ENCODE measurements at regions not wholly inside any gene's neighbourhood (a gene's known extent, or its start where the extent isn't known, plus 50 kb on each side); places are given as distances from the start of the nearest gene placed in this dataset.

GRCh38 chr6:21949211-21949801, 347.5 kb downstream of the PRL start:
- H3K4me3 ChIP-seq (ENCODE audit: low read depth, low read length): no peak overlapping the region

- H3K4me3 ChIP-seq (ENCODE audit: low read depth, low read length): no peak overlapping the region
These were observed 344.5 kb downstream of the PRL start for GRCh38 chr6:21952367-21952766.

- H3K4me3 ChIP-seq (ENCODE audit: low read depth, low read length): no peak overlapping the region
These were observed 342.7 kb downstream of the PRL start for GRCh38 chr6:21953831-21954801.

- H3K4me3 ChIP-seq (ENCODE audit: low read depth, low read length): no peak overlapping the region
These were observed 341.7 kb downstream of the PRL start for GRCh38 chr6:21955053-21955595.

- no peak overlapping the region for H3K4me3 ChIP-seq (ENCODE audit: low read depth, low read length)
These were observed 340.9 kb downstream of the PRL start for GRCh38 chr6:21955951-21956350.

- no peak overlapping the region for H3K4me3 ChIP-seq (ENCODE audit: low read depth, low read length)
These were observed 338.4 kb downstream of the PRL start for GRCh38 chr6:21958428-21958827.

- no peak overlapping the region for H3K4me3 ChIP-seq (ENCODE audit: low read depth, low read length)
These were observed 335.6 kb downstream of the PRL start for GRCh38 chr6:21961226-21961625.

- no peak overlapping the region for H3K4me3 ChIP-seq (ENCODE audit: low read depth, low read length)
These were observed 331.8 kb downstream of the PRL start for GRCh38 chr6:21965016-21965415.

- H3K4me3 ChIP-seq (ENCODE audit: low read depth, low read length): no peak overlapping the region
These were observed 330.8 kb downstream of the PRL start for GRCh38 chr6:21965953-21966539.

- H3K4me3 ChIP-seq (ENCODE audit: low read depth, low read length): no peak overlapping the region
These were observed 329.5 kb downstream of the PRL start for GRCh38 chr6:21967056-21967974.

GRCh38 chr6:21968411-21968810, 328.4 kb downstream of the PRL start:
- H3K4me3 ChIP-seq (ENCODE audit: low read depth, low read length): no peak overlapping the region

- H3K4me3 ChIP-seq (ENCODE audit: low read depth, low read length): no peak overlapping the region
These were observed 327.6 kb downstream of the PRL start for GRCh38 chr6:21969192-21969591.

- H3K4me3 ChIP-seq (ENCODE audit: low read depth, low read length): no peak overlapping the region
These were observed 326.1 kb downstream of the PRL start for GRCh38 chr6:21970569-21971300.

GRCh38 chr6:21971541-21971940, 325.3 kb downstream of the PRL start:
- H3K4me3 ChIP-seq (ENCODE audit: low read depth, low read length): no peak overlapping the region

GRCh38 chr6:21972516-21972915, 324.3 kb downstream of the PRL start:
- H3K4me3 ChIP-seq (ENCODE audit: low read depth, low read length): no peak overlapping the region

GRCh38 chr6:21977346-21977745, 319.5 kb downstream of the PRL start:
- H3K4me3 ChIP-seq (ENCODE audit: low read depth, low read length): no peak overlapping the region

GRCh38 chr6:21981235-21981833, 315.5 kb downstream of the PRL start:
- no peak overlapping the region for H3K4me3 ChIP-seq (ENCODE audit: low read depth, low read length)

- H3K4me3 ChIP-seq (ENCODE audit: low read depth, low read length): no peak overlapping the region
These were observed 312.7 kb downstream of the PRL start for GRCh38 chr6:21984135-21984534.

GRCh38 chr6:21984561-21984960, 312.3 kb downstream of the PRL start:
- no peak overlapping the region for H3K4me3 ChIP-seq (ENCODE audit: low read depth, low read length)

GRCh38 chr6:21985904-21986303, 310.9 kb downstream of the PRL start:
- no peak overlapping the region for H3K4me3 ChIP-seq (ENCODE audit: low read depth, low read length)
